ENCODE measurements at regions not wholly inside any gene's neighbourhood (a gene's known extent, or its start where the extent isn't known, plus 50 kb on each side); places are given as distances from the start of the nearest gene placed in this dataset.

DNA sequence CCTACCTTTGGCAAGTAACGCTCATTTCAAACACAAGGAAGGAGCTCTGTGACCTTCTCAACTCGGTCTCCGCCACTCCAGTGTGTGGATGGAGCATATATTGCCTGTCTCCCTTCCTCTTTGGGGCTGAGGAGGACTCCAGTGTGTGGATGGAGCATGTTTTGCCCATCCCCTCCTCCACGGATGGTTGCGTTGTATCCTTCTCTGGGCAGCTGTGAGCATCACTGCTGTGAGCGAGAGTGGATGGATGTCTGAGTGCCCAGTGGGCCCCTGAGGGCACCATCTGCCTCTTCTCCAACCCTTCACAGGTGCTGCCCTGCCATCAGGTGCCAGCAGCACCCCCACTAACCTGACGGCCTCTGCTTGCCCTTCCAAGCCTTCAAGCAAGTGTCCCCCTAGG is 186.2 kb downstream of the TEX29 start:
- TF ChIP-seq, protein P1, sequence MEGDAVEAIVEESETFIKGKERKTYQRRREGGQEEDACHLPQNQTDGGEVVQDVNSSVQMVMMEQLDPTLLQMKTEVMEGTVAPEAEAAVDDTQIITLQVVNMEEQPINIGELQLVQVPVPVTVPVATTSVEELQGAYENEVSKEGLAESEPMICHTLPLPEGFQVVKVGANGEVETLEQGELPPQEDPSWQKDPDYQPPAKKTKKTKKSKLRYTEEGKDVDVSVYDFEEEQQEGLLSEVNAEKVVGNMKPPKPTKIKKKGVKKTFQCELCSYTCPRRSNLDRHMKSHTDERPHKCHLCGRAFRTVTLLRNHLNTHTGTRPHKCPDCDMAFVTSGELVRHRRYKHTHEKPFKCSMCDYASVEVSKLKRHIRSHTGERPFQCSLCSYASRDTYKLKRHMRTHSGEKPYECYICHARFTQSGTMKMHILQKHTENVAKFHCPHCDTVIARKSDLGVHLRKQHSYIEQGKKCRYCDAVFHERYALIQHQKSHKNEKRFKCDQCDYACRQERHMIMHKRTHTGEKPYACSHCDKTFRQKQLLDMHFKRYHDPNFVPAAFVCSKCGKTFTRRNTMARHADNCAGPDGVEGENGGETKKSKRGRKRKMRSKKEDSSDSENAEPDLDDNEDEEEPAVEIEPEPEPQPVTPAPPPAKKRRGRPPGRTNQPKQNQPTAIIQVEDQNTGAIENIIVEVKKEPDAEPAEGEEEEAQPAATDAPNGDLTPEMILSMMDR (IDR thresholded peaks at IDR 0.05), result no peak
- no peak for TF ChIP-seq POLR2A (IDR thresholded peaks at IDR 0.05; ENCODE audit: low read depth)
- TF ChIP-seq POLR2AphosphoS5 (IDR thresholded peaks at IDR 0.05), result no peak
- no peak for TF ChIP-seq EP300 (IDR thresholded peaks at IDR 0.05)

Measured in esophagus muscularis mucosa (tissue), 4 donors.